ENCODE measurements at regions not wholly inside any gene's neighbourhood (a gene's known extent, or its start where the extent isn't known, plus 50 kb on each side); places are given as distances from the start of the nearest gene placed in this dataset.

- no peak for DNase-seq
- Histone ChIP-seq H4K20me1 (ENCODE audit: insufficient read depth) (no peaks in the 10 kb centered on the region), H3F3A (replicated peaks; ENCODE audit: insufficient read depth) (no peaks in the 10 kb centered on the region), H2AFZ (ENCODE audit: low read depth) (no peak overlapping the region), H3K27me3 (ENCODE audit: insufficient read depth) (no peaks in the 10 kb centered on the region), H3K27ac (ENCODE audit: low read depth in 2 of 2, low read length in 1 of 2) (no peak overlapping the region), H3K79me2 (ENCODE audit: insufficient read depth) (no peaks in the 10 kb centered on the region), H3K9ac (no peak overlapping the region), H3K4me1 (ENCODE audit: control insufficient read depth in 1 of 2, insufficient read depth in 2 of 2, low read depth in 1 of 2, low read length in 1 of 2) (no peaks in the 10 kb centered on the region), H3K9me2 (no peaks in the 10 kb centered on the region), H3K9me3 (no peaks in the 10 kb centered on the region), H3K4me2 (no peak overlapping the region), H3K4me3 (ENCODE audit: low read depth in 2 of 2, low read length in 1 of 2) (no peak overlapping the region), H3K36me3 (replicated peaks in 1 of 2; ENCODE audit: control insufficient read depth in 1 of 2, insufficient read depth in 2 of 2, low read length in 1 of 2) (no peaks in the 10 kb centered on the region)
- no peak for TF ChIP-seq PBX3 (IDR thresholded peaks at IDR 0.05)
- TF ChIP-seq CHD2 (IDR thresholded peaks at IDR 0.05; ENCODE audit: low read length, partially characterized antibody): no peak
- no peak for TF ChIP-seq RCOR1 (IDR thresholded peaks at IDR 0.05; ENCODE audit: low read length)
- no peak for TF ChIP-seq POLR2AphosphoS5 (IDR thresholded peaks at IDR 0.05; ENCODE audit: low read depth, low read length)
- TF ChIP-seq MXI1 (IDR thresholded peaks at IDR 0.05; ENCODE audit: low read depth, low read length): no peak
- TF ChIP-seq MEF2A (IDR thresholded peaks at IDR 0.05; ENCODE audit: borderline replicate concordance, low read depth): no peak
- no peak for TF ChIP-seq EZH2phosphoT487 (IDR thresholded peaks at IDR 0.05; ENCODE audit: borderline replicate concordance, low read depth)
- 38% methylated on average over 14 of the region's 14 CpGs for WGBS (ENCODE audit: low lambda C conversion rate)
- POLR2A ChIA-PET: no interaction called here
- CTCF ChIA-PET: no interaction called here
Measured at GRCh38 chr4:11701966-11702725, 273.5 kb upstream of the HS3ST1 start.

- H3K27me3 ChIP-seq (ENCODE audit: insufficient read depth): no peaks in the 10 kb centered on the region
- no peak overlapping the region for H2AFZ ChIP-seq (ENCODE audit: low read depth)
- no peak overlapping the region for H3K27ac ChIP-seq (ENCODE audit: low read depth in 2 of 2, low read length in 1 of 2)
- H3K36me3 ChIP-seq (replicated peaks in 1 of 2; ENCODE audit: control insufficient read depth in 1 of 2, insufficient read depth in 2 of 2, low read length in 1 of 2): no peaks in the 10 kb centered on the region
- TF ChIP-seq EP300 (IDR thresholded peaks at IDR 0.05; ENCODE audit: borderline replicate concordance in 1 of 2, low read depth in 1 of 2, low read length in 1 of 2) (no peak), TCF12 (IDR thresholded peaks at IDR 0.05) (no peak), USF2 (IDR thresholded peaks at IDR 0.05; ENCODE audit: borderline replicate concordance, low read depth, low read length) (no peak), ELF1 (IDR thresholded peaks at IDR 0.05) (no peak), FOXM1 (IDR thresholded peaks at IDR 0.05; ENCODE audit: low read depth) (no peak), ZBTB33 (IDR thresholded peaks at IDR 0.05; ENCODE audit: borderline replicate concordance, low read depth) (no peak), FOSL2 (IDR thresholded peaks at IDR 0.05; ENCODE audit: borderline replicate concordance, low read depth) (no peak), IRF3 (IDR thresholded peaks at IDR 0.05; ENCODE audit: low read depth, low read length) (no peak), MAX (IDR thresholded peaks at IDR 0.05; ENCODE audit: low read depth) (no peak), GATA2 (CRISPR knock-in tag; IDR thresholded peaks at IDR 0.05) (no peak), SMC3 (IDR thresholded peaks at IDR 0.05; ENCODE audit: low read depth, low read length) (no peak), NFIC (IDR thresholded peaks at IDR 0.05; ENCODE audit: borderline replicate concordance) (no peak), RFX5 (IDR thresholded peaks at IDR 0.05; ENCODE audit: low read length) (no peak)
- DNase-seq: no peak
- 51% methylated on average over 3 of the region's 3 CpGs for WGBS (ENCODE audit: low lambda C conversion rate)
- no peak overlapping the region for H3K4me2 ChIP-seq
- H3K4me1 ChIP-seq (ENCODE audit: control insufficient read depth in 1 of 2, insufficient read depth in 2 of 2, low read depth in 1 of 2, low read length in 1 of 2): no peaks in the 10 kb centered on the region
- CTCF ChIA-PET: no interaction called here
- no peaks in the 10 kb centered on the region for H3F3A ChIP-seq (replicated peaks; ENCODE audit: insufficient read depth)
- H4K20me1 ChIP-seq (ENCODE audit: insufficient read depth): no peaks in the 10 kb centered on the region
- H3K9ac ChIP-seq: no peak overlapping the region
- H3K79me2 ChIP-seq (ENCODE audit: insufficient read depth): no peaks in the 10 kb centered on the region
- no peaks in the 10 kb centered on the region for H3K9me2 ChIP-seq
- POLR2A ChIA-PET: no interaction called here
- H3K9me3 ChIP-seq: no peaks in the 10 kb centered on the region
- H3K4me3 ChIP-seq (ENCODE audit: low read depth in 2 of 2, low read length in 1 of 2): no peak overlapping the region
Measured at GRCh38 chr4:11700751-11701226, 272.1 kb upstream of the HS3ST1 start.
